Neural crest cell (in vitro differentiated cells): ENCODE measurements at regions not wholly inside any gene's neighbourhood (a gene's known extent, or its start where the extent isn't known, plus 50 kb on each side); places are given as distances from the start of the nearest gene placed in this dataset.

ENCODE experiments used
- DNase-seq: peaks from one replicate; pipeline ENCODE4 v3.0.0; 2021; ENCODE audit warnings: low read depth, mixed read lengths, low spot score
- H3K27ac Mint-ChIP-seq: one replicate; pipeline ENCODE4 v1.8.0; 2021; ENCODE audit warnings: mild to moderate bottlenecking, mixed read lengths; ENCODE audit not compliant: unreplicated experiment
- H3K27me3 Mint-ChIP-seq: 2 replicates; pipeline ENCODE4 v1.8.0; 2021; ENCODE audit warnings: low read depth, mild to moderate bottlenecking, mixed read lengths
- H3K36me3 Mint-ChIP-seq: 2 replicates; pipeline ENCODE4 v1.8.0; 2021; ENCODE audit warnings: low read depth, mild to moderate bottlenecking, mixed read lengths
- H3K4me1 Mint-ChIP-seq: 2 replicates; pipeline ENCODE4 v1.8.0; 2021; ENCODE audit warnings: mixed read lengths
- H3K4me3 Mint-ChIP-seq: one replicate; pipeline ENCODE4 v1.8.0; 2021; ENCODE audit warnings: mild to moderate bottlenecking, mixed read lengths
- H3K9me3 Mint-ChIP-seq: 2 replicates; pipeline ENCODE4 v1.8.0; 2021; ENCODE audit warnings: mixed read lengths
- TF ChIP-seq, protein P1 (sequence below): fragments of 200-600 bp; sonication (generic); conservative IDR thresholded peaks from 2 replicates; pipeline ENCODE4 v1.5.0; 2021; ENCODE audit warnings: antibody characterized with exemption, mild to moderate bottlenecking

DNA sequence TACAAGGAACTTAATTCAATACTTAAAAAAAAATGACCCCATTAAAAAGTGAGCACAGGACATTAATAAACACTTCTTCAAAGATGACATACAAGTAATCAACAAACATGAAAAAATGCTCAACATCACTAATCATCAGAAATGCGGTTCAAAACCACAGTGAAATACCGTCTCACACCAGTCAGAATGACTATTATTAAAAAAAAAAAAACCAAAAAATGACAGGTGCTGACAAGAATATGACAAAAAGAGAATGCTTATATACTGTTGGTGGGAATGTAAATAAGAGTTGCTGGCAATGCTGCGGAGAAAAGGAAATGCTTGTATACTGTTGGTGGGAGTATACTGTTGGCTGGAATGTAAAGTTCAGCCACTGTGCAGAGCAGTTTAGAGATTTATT lies 358.3 kb upstream of the CBLB start:
- H3K4me1 Mint-ChIP-seq = no peaks in the 10 kb centered on the region
- no peaks in the 10 kb centered on the region for H3K36me3 Mint-ChIP-seq
- peaks cover 3% of the 10 kb centered on the region for H3K9me3 Mint-ChIP-seq
- TF ChIP-seq, protein P1, sequence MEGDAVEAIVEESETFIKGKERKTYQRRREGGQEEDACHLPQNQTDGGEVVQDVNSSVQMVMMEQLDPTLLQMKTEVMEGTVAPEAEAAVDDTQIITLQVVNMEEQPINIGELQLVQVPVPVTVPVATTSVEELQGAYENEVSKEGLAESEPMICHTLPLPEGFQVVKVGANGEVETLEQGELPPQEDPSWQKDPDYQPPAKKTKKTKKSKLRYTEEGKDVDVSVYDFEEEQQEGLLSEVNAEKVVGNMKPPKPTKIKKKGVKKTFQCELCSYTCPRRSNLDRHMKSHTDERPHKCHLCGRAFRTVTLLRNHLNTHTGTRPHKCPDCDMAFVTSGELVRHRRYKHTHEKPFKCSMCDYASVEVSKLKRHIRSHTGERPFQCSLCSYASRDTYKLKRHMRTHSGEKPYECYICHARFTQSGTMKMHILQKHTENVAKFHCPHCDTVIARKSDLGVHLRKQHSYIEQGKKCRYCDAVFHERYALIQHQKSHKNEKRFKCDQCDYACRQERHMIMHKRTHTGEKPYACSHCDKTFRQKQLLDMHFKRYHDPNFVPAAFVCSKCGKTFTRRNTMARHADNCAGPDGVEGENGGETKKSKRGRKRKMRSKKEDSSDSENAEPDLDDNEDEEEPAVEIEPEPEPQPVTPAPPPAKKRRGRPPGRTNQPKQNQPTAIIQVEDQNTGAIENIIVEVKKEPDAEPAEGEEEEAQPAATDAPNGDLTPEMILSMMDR = no peak
- H3K27me3 Mint-ChIP-seq = no peaks in the 10 kb centered on the region
- no peak overlapping the region for H3K27ac Mint-ChIP-seq
- DNase-seq = no peak
- H3K4me3 Mint-ChIP-seq = no peak overlapping the region

- Mint-ChIP-seq H3K4me1 (no peaks in the 10 kb centered on the region), H3K27me3 (no peaks in the 10 kb centered on the region), H3K27ac (no peak overlapping the region), H3K4me3 (no peak overlapping the region), H3K36me3 (no peaks in the 10 kb centered on the region), H3K9me3 (no peaks in the 10 kb centered on the region)
- TF ChIP-seq, protein P1 = no peak
- DNase-seq = no peak
These were observed 359.5 kb upstream of the CBLB start for GRCh38 chr3:106228271-106228670.

DNA sequence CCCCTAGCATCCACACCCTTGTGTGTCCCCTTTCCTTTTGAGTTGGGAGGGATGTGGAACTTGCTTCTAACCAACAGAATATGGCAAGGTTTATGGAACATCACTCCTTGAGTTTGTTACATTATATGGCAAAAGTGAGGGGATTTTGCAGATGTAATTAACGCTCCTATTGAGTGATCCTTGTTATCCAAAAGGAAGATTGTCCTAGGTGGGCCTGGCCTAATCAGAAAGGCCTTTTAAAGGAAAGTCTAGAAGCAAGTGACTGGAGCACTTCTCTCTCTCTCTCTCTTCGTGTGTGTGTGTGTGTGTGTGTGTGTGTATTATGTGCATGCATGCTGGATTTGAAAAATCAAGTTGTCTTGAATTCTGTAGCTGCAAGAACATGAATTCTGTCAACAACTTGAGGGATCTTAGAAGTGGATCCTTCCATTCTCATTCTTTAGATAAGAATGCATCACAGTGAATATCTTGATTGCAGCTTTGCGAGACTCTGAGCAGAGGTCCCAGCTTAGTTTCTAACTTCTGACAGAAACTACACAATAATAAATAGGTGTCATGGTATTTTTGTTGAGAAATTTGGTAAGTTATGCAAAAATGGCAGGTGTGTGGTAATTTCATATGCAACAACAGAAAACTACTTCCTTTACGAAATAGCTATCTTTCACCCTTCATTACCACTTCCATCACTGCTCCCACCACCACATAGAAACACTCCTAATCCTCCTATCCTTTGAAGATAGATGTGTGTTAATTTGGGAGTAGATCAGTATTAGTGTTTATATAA lies 360.9 kb upstream of the CBLB start:
- TF ChIP-seq, protein P1 = no peak
- Mint-ChIP-seq H3K9me3 (no peaks in the 10 kb centered on the region), H3K4me3 (no peak overlapping the region), H3K27ac (no peak overlapping the region), H3K27me3 (no peaks in the 10 kb centered on the region), H3K4me1 (no peaks in the 10 kb centered on the region), H3K36me3 (no peaks in the 10 kb centered on the region)
- no peak for DNase-seq

DNA sequence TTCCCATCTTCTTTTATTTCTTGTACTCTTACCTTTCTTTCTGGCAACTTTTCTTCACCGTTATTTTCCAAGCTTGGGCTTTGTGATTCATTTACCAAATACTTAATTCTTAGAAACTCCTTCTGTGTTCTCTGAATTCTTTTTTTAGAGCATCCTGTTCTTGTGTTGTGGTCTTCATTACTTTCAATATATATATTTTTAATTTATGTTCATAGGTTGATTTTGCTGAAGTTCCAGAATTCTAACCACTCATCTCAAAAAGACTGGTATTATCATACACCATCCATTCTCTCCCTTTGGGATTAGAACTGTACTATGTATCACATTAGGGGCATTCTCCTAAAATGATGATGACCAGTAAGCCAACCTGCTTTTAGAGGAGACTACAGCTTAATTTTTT lies 362.3 kb upstream of the CBLB start:
- no peak overlapping the region for H3K4me3 Mint-ChIP-seq
- H3K9me3 Mint-ChIP-seq = no peaks in the 10 kb centered on the region
- no peak overlapping the region for H3K27ac Mint-ChIP-seq
- H3K36me3 Mint-ChIP-seq = no peaks in the 10 kb centered on the region
- H3K27me3 Mint-ChIP-seq = no peaks in the 10 kb centered on the region
- TF ChIP-seq, protein P1 = no peak
- no peaks in the 10 kb centered on the region for H3K4me1 Mint-ChIP-seq
- no peak for DNase-seq

- TF ChIP-seq, protein P1 = no peak
- H3K36me3 Mint-ChIP-seq = no peaks in the 10 kb centered on the region
- peaks cover 5% of the 10 kb centered on the region for H3K9me3 Mint-ChIP-seq
- H3K4me3 Mint-ChIP-seq = no peak overlapping the region
- H3K4me1 Mint-ChIP-seq = no peaks in the 10 kb centered on the region
- no peak overlapping the region for H3K27ac Mint-ChIP-seq
- H3K27me3 Mint-ChIP-seq = no peaks in the 10 kb centered on the region
- no peak for DNase-seq
These were observed 364.1 kb upstream of the CBLB start for GRCh38 chr3:106232956-106233355.
